K562 (cell line): ENCODE measurements at regions not wholly inside any gene's neighbourhood (a gene's known extent, or its start where the extent isn't known, plus 50 kb on each side); places are given as distances from the start of the nearest gene placed in this dataset.

ENCODE experiments used
- ARID3B ChIP-seq: fragments of 250-450 bp; sonication (Bioruptor Pico); IDR thresholded peaks from 2 replicates; pipeline ENCODE4 v1.4.0; 2020; ENCODE audit warnings: borderline replicate concordance
- BACH1 ChIP-seq: fragments of 200-800 bp; sonication (Bioruptor generic); IDR thresholded peaks from 2 replicates; pipeline ENCODE4 v1.6.1; 2016; ENCODE audit warnings: missing genetic modification characterization, missing compliant biosample characterization
- CUX1 ChIP-seq: fragments of 200-800 bp; sonication (Bioruptor generic); IDR thresholded peaks from 2 replicates; pipeline ENCODE4 v1.6.1; 2016; ENCODE audit warnings: missing genetic modification characterization, missing compliant biosample characterization
- ZFX ChIP-seq: sonication (generic); formaldehyde crosslinking; IDR thresholded peaks from 2 replicates; pipeline ENCODE4 v1.8.0; 2022; ENCODE audit warnings: mild to moderate bottlenecking, missing genetic modification reagents, moderate library complexity
- ZNF384 ChIP-seq: IDR thresholded peaks from 2 replicates; pipeline ENCODE4 v1.6.1; 2012; ENCODE audit warnings: low read depth, low read length, improper control_type of control experiment

- no peak for TF ChIP-seq BACH1
- no peak for TF ChIP-seq ZNF384
- TF ChIP-seq CUX1: no peak
- no peak for TF ChIP-seq ARID3B (CRISPR knock-in tag)
- no peak for TF ChIP-seq ZFX (CRISPR knock-in tag)
These were observed 327.4 kb upstream of the ZNF507 start (continued) for GRCh38 chr19:32018014-32018413.
